Natural killer cell (primary cell): ENCODE measurements at regions not wholly inside any gene's neighbourhood (a gene's known extent, or its start where the extent isn't known, plus 50 kb on each side); places are given as distances from the start of the nearest gene placed in this dataset.

Experiments used
- ATAC-seq, 3 donors: fragments of 150-1000 bp in 2 of 3; fragments of 200-7000 bp in 1 of 3; cut with Tn5 transposase; 1 replicate in 1 of 3; 2 replicates in 2 of 3; pipeline ENCODE4 v1.10.0; 2021; ENCODE audit warnings: mild to moderate bottlenecking in 2 of 3, moderate library complexity in 2 of 3
- DNase-seq, 2 donors: peaks; one replicate each; pipeline versions ENCODE4 v3.0.0 to v3.0.0-alpha.2; 2013 to 2021; ENCODE audit warnings: mixed read lengths in 1 of 2
- H3K27ac ChIP-seq: one replicate; pipeline ENCODE4 v1.5.1; 2013; ENCODE audit warnings: mild to moderate bottlenecking, low read length
- H3K27me3 ChIP-seq: one replicate; pipeline ENCODE4 v1.6.1; 2013; ENCODE audit warnings: low read length; ENCODE audit not compliant: control insufficient read depth, insufficient read depth
- H3K36me3 ChIP-seq: one replicate; pipeline ENCODE4 v1.6.1; 2013; ENCODE audit warnings: low read length; ENCODE audit not compliant: control insufficient read depth, insufficient read depth
- H3K4me1 ChIP-seq: one replicate; pipeline ENCODE4 v1.6.1; 2013; ENCODE audit warnings: low read length; ENCODE audit not compliant: control insufficient read depth, insufficient read depth
- H3K4me3 ChIP-seq: one replicate; pipeline ENCODE4 v1.5.1; 2013; ENCODE audit warnings: low read length
- H3K9me3 ChIP-seq: one replicate; pipeline ENCODE4 v1.6.1; 2013; ENCODE audit warnings: low read length; ENCODE audit not compliant: control insufficient read depth, insufficient read depth
- H3K27ac Mint-ChIP-seq, 2 donors: one replicate each; pipeline ENCODE4 v1.8.0; 2022; ENCODE audit warnings: mild to moderate bottlenecking in 2 of 2, mixed read lengths in 2 of 2, moderate library complexity in 1 of 2
- H3K27me3 Mint-ChIP-seq, 2 donors: one replicate each; pipeline ENCODE4 v1.8.0; 2022; ENCODE audit warnings: low read depth in 2 of 2, mixed read lengths in 2 of 2
- H3K36me3 Mint-ChIP-seq: one replicate; pipeline ENCODE4 v1.8.0; 2022; ENCODE audit warnings: mixed read lengths
- H3K4me1 Mint-ChIP-seq, 2 donors: one replicate each; pipeline ENCODE4 v1.8.0; 2022; ENCODE audit warnings: mixed read lengths in 2 of 2
- H3K4me3 Mint-ChIP-seq: one replicate; pipeline ENCODE4 v1.8.0; 2022; ENCODE audit warnings: mild to moderate bottlenecking, moderate library complexity, mixed read lengths
- H3K9me3 Mint-ChIP-seq, 2 donors: one replicate each; pipeline ENCODE4 v1.8.0; 2022; ENCODE audit warnings: mixed read lengths in 2 of 2
- WGBS: methylation state at CpG from one replicate; pipeline ENCODE4 v1.1.7; 2013; ENCODE audit warnings: missing lambda C conversion rate; ENCODE audit not compliant: insufficient coverage; 5-methylcytosine and 5-hydroxymethylcytosine counted together
- intact Hi-C: fragments of 100-400 bp; cut with micrococcal nuclease; formaldehyde crosslinking; loops from one replicate; pipeline ENCODE4 v1.14.2; 2022
- TF ChIP-seq, protein P1 (sequence below): fragments of 200-600 bp; IDR thresholded peaks from one replicate; pipeline ENCODE4 v1.8.0; 2022; ENCODE audit warnings: antibody characterized with exemption

DNA sequence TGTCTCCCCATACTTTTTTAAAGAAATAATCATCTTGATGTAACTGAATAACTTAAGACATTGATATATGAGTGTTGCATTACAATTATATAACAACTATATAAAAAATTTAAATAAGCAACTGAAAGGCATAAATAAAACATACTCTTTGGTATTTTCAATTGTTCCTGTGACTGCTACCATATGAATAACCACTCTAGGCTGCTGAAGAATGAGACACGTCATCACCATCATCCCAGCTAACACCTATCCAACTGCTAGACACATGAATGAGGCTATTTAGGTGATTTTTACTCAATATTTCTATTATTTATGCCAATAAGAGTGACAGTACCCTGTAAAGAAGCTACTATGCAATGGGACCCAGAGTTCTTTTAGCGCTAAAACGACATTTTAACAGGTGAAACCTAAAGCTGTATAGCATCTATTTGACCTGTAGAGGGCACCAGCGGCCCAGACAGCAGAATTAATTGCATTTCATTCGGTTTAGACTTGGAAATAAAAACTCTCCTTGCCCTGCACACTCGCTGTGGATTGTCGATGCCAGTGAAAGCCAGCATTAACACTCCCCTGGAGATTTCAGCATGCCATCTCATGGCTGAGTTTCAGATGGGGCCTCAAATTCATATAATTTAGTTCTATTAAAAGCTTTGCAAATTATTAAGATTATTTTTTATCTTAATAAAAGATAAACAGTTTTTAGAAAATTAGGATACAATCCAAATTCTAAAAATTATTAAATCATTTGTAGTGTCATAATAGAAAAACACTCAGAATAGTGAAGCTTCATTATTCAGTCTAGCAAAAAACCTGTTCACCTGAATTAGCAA, 89.4 kb upstream of the MAP2 start:
- no peak overlapping the region for H3K27ac Mint-ChIP-seq
- DNase-seq: peak in 1 of 2 donors; percentile 27
- no peaks in the 10 kb centered on the region for H3K36me3 ChIP-seq
- ATAC-seq: no peak
- TF ChIP-seq, protein P1, sequence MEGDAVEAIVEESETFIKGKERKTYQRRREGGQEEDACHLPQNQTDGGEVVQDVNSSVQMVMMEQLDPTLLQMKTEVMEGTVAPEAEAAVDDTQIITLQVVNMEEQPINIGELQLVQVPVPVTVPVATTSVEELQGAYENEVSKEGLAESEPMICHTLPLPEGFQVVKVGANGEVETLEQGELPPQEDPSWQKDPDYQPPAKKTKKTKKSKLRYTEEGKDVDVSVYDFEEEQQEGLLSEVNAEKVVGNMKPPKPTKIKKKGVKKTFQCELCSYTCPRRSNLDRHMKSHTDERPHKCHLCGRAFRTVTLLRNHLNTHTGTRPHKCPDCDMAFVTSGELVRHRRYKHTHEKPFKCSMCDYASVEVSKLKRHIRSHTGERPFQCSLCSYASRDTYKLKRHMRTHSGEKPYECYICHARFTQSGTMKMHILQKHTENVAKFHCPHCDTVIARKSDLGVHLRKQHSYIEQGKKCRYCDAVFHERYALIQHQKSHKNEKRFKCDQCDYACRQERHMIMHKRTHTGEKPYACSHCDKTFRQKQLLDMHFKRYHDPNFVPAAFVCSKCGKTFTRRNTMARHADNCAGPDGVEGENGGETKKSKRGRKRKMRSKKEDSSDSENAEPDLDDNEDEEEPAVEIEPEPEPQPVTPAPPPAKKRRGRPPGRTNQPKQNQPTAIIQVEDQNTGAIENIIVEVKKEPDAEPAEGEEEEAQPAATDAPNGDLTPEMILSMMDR: peak; percentile 19
- no peaks in the 10 kb centered on the region for H3K36me3 Mint-ChIP-seq
- H3K27me3 Mint-ChIP-seq: no peaks in the 10 kb centered on the region
- 9% methylated on average over 7 of the region's 7 CpGs for WGBS
- no peaks in the 10 kb centered on the region for H3K9me3 Mint-ChIP-seq
- no peaks in the 10 kb centered on the region for H3K4me1 Mint-ChIP-seq
- H3K4me3 ChIP-seq: no peak overlapping the region
- intact Hi-C loops: no loop called here
- H3K27me3 ChIP-seq: no peaks in the 10 kb centered on the region
- H3K4me3 Mint-ChIP-seq: no peak overlapping the region
- no peaks in the 10 kb centered on the region for H3K9me3 ChIP-seq
- H3K27ac ChIP-seq: no peak overlapping the region
- no peaks in the 10 kb centered on the region for H3K4me1 ChIP-seq

GRCh38 chr2:209340522-209340921, 83.3 kb upstream of the MAP2 start:
- Mint-ChIP-seq H3K27ac (no peak overlapping the region), H3K27me3 (no peaks in the 10 kb centered on the region), H3K9me3 (no peaks in the 10 kb centered on the region), H3K36me3 (no peaks in the 10 kb centered on the region), H3K4me3 (no peak overlapping the region), H3K4me1 (no peaks in the 10 kb centered on the region)
- Histone ChIP-seq H3K4me3 (no peak overlapping the region), H3K27me3 (no peaks in the 10 kb centered on the region), H3K4me1 (no peaks in the 10 kb centered on the region), H3K27ac (no peak overlapping the region), H3K36me3 (no peaks in the 10 kb centered on the region), H3K9me3 (no peaks in the 10 kb centered on the region)
- intact Hi-C loops: no loop called here
- TF ChIP-seq, protein P1: no peak
- WGBS: 9% methylated on average over 2 of the region's 2 CpGs
- DNase-seq (no peak), ATAC-seq (no peak)

DNA sequence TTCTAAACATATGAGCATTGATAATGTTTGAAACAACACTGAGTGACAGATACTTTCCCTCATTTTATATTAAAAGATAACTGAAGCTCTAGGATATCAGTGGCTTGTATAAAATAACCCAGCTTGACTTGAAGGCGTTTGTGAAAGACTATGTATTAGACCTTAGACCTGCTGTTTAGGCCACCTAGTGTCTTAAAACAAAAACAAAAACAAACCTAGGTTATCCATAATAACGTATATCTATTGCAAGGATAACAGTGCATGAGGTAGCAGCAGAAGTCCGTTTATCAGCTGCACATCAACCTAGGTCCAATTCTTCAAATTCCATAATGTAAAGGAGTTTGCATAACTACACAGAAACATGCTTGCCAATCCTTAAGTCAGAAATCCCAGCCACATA, 79.5 kb upstream of the MAP2 start:
- H3K4me3 Mint-ChIP-seq: no peak overlapping the region
- intact Hi-C loops: no loop called here
- Histone ChIP-seq H3K36me3 (no peaks in the 10 kb centered on the region), H3K27me3 (no peaks in the 10 kb centered on the region), H3K4me3 (no peak overlapping the region), H3K9me3 (no peaks in the 10 kb centered on the region), H3K27ac (no peak overlapping the region), H3K4me1 (no peaks in the 10 kb centered on the region)
- no peaks in the 10 kb centered on the region for H3K4me1 Mint-ChIP-seq
- 80% methylated on average over 3 of the region's 3 CpGs for WGBS
- TF ChIP-seq, protein P1: no peak
- H3K36me3 Mint-ChIP-seq: no peaks in the 10 kb centered on the region
- ATAC-seq (no peak), DNase-seq (no peak)
- no peaks in the 10 kb centered on the region for H3K9me3 Mint-ChIP-seq
- H3K27ac Mint-ChIP-seq: no peak overlapping the region
- H3K27me3 Mint-ChIP-seq: no peaks in the 10 kb centered on the region

DNA sequence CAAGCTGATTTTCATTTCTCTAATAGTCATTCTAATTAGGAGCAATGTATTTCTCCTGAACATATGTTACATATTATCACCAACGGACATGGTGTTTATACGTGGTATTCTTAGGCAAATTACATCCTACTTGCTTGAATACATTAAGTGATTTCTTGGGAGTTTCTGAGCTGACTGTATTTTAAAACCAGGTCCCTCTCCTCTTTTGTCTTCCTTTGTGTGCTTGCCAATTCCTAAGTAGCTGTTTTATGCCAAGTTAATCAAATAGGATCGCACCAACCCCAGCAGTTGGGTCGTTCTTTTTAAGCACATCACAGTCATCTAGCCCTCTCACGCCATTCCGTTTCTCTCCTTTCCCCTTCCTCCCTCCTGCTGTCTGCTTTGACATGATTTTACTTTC, 75.4 kb upstream of the MAP2 start:
- Mint-ChIP-seq H3K36me3 (no peaks in the 10 kb centered on the region), H3K27me3 (no peaks in the 10 kb centered on the region), H3K4me3 (no peak overlapping the region), H3K9me3 (peaks cover 0 to 3% of the 10 kb centered on the region in 2 donors), H3K27ac (no peak overlapping the region), H3K4me1 (no peaks in the 10 kb centered on the region)
- Histone ChIP-seq H3K9me3 (no peaks in the 10 kb centered on the region), H3K27ac (no peak overlapping the region), H3K4me1 (no peaks in the 10 kb centered on the region), H3K27me3 (no peaks in the 10 kb centered on the region), H3K4me3 (no peak overlapping the region), H3K36me3 (no peaks in the 10 kb centered on the region)
- intact Hi-C loops: no loop called here
- WGBS: 81% methylated on average over 5 of the region's 6 CpGs
- DNase-seq (no peak), ATAC-seq (no peak)
- TF ChIP-seq, protein P1: no peak
